H9 (cell line): ENCODE measurements at regions not wholly inside any gene's neighbourhood (a gene's known extent, or its start where the extent isn't known, plus 50 kb on each side); places are given as distances from the start of the nearest gene placed in this dataset.
"Not testable (repeated sequence)": the region's sequence is repeated elsewhere in the genome, so short reads cannot be mapped to it uniquely, and the experiment has no call there.

Experiments used
- DNase-seq: peaks from one replicate; pipeline ENCODE4 v3.0.0-alpha.2; 2017
- H2AFZ ChIP-seq: one replicate; pipeline ENCODE4 v1.6.1; 2013; ENCODE audit warnings: mild to moderate bottlenecking, low read length, control low read depth, moderate library complexity
- H2AK5ac ChIP-seq: 2 replicates; pipeline ENCODE4 v1.6.1; 2013; ENCODE audit warnings: low read length, control low read depth, mixed read lengths; ENCODE audit not compliant: insufficient read length
- H2BK120ac ChIP-seq: one replicate; pipeline ENCODE4 v1.6.1; 2013; ENCODE audit warnings: low read depth, mild to moderate bottlenecking, low read length, control low read depth, inconsistent platforms; ENCODE audit not compliant: poor library complexity, severe bottlenecking
- H2BK12ac ChIP-seq: 2 replicates; pipeline ENCODE4 v1.6.1; 2013; ENCODE audit warnings: low read length, control low read depth, mixed read lengths, low read depth; ENCODE audit not compliant: insufficient read length
- H2BK15ac ChIP-seq: 2 replicates; pipeline ENCODE4 v1.6.1; 2013; ENCODE audit warnings: low read depth, low read length, control low read depth
- H2BK20ac ChIP-seq: one replicate; pipeline ENCODE4 v1.6.1; 2013; ENCODE audit warnings: low read depth, mild to moderate bottlenecking, low read length, control low read depth, inconsistent platforms; ENCODE audit not compliant: poor library complexity, severe bottlenecking
- H2BK5ac ChIP-seq: 2 replicates; pipeline ENCODE4 v1.6.1; 2013; ENCODE audit warnings: low read length, control low read depth, mixed read lengths; ENCODE audit not compliant: insufficient read length
- H3K14ac ChIP-seq: 2 replicates; pipeline ENCODE4 v1.6.1; 2013; ENCODE audit warnings: low read length, control low read depth; ENCODE audit not compliant: insufficient read depth
- H3K18ac ChIP-seq: 2 replicates; pipeline ENCODE4 v1.6.1; 2013; ENCODE audit warnings: low read depth, mild to moderate bottlenecking, mixed read lengths, low read length, control low read depth; ENCODE audit not compliant: insufficient read length
- H3K23ac ChIP-seq: 2 replicates; pipeline ENCODE4 v1.6.1; 2013; ENCODE audit warnings: low read length, control low read depth, mixed read lengths, low read depth; ENCODE audit not compliant: insufficient read length
- H3K23me2 ChIP-seq: 2 replicates; pipeline ENCODE4 v1.6.1; 2013; ENCODE audit warnings: low read depth, mild to moderate bottlenecking, mixed read lengths, low read length, control low read depth; ENCODE audit not compliant: insufficient read length, poor library complexity, severe bottlenecking
- H3K27ac ChIP-seq: 2 replicates; pipeline ENCODE4 v1.5.1; 2013; ENCODE audit warnings: low read length, control low read depth, mixed read lengths, low read depth; ENCODE audit not compliant: insufficient read length
- H3K27me3 ChIP-seq: 2 replicates; pipeline ENCODE4 v1.6.1; 2013; ENCODE audit warnings: low read length, control low read depth, inconsistent platforms; ENCODE audit not compliant: insufficient read depth
- H3K4ac ChIP-seq: 2 replicates; pipeline ENCODE4 v1.6.1; 2013; ENCODE audit warnings: low read depth, mild to moderate bottlenecking, control low read depth, inconsistent platforms, low read length, moderate library complexity
- H3K4me1 ChIP-seq: 2 replicates; pipeline ENCODE4 v1.6.1; 2013; ENCODE audit warnings: low read length, control low read depth, inconsistent platforms; ENCODE audit not compliant: insufficient read depth
- H3K4me2 ChIP-seq: 2 replicates; pipeline ENCODE4 v1.6.1; 2013; ENCODE audit warnings: low read length, control low read depth, mixed read lengths; ENCODE audit not compliant: insufficient read length, insufficient read depth
- H3K56ac ChIP-seq: 2 replicates; pipeline ENCODE4 v1.6.1; 2013; ENCODE audit warnings: low read depth, mild to moderate bottlenecking, mixed read lengths, low read length, control low read depth; ENCODE audit not compliant: insufficient read length
- H3K79me1 ChIP-seq: 2 replicates; pipeline ENCODE4 v1.6.1; 2013; ENCODE audit warnings: low read depth, mild to moderate bottlenecking, moderate library complexity, low read length, control low read depth, inconsistent platforms; ENCODE audit not compliant: insufficient read depth, poor library complexity, severe bottlenecking
- H3K79me2 ChIP-seq: 2 replicates; pipeline ENCODE4 v1.6.1; 2013; ENCODE audit warnings: low read length, control low read depth, inconsistent platforms; ENCODE audit not compliant: insufficient read depth
- H3K9ac ChIP-seq: 2 replicates; pipeline ENCODE4 v1.6.1; 2013; ENCODE audit warnings: low read length, control low read depth, mixed read lengths; ENCODE audit not compliant: insufficient read length; ENCODE audit errors: extremely low read depth
- H3K9me3 ChIP-seq: one replicate; pipeline ENCODE4 v1.6.1; 2013; ENCODE audit warnings: low read depth, low read length, inconsistent platforms; ENCODE audit not compliant: control insufficient read depth
- H3T11ph ChIP-seq: one replicate; pipeline ENCODE4 v1.6.1; 2013; ENCODE audit warnings: mild to moderate bottlenecking, low read length, control low read depth, inconsistent platforms
- H4K20me1 ChIP-seq: one replicate; pipeline ENCODE4 v1.6.1; 2013; ENCODE audit not compliant: control insufficient read depth, insufficient read length, insufficient read depth
- H4K5ac ChIP-seq: 2 replicates; pipeline ENCODE4 v1.6.1; 2013; ENCODE audit warnings: low read depth, mild to moderate bottlenecking, mixed read lengths, low read length, control low read depth; ENCODE audit not compliant: insufficient read length
- H4K8ac ChIP-seq: replicated peaks from 2 replicates; pipeline ENCODE4 v1.6.1; 2013; ENCODE audit warnings: low read length, control low read depth, mixed read lengths, low read depth; ENCODE audit not compliant: insufficient read length
- H4K91ac ChIP-seq: 2 replicates; pipeline ENCODE4 v1.6.1; 2013; ENCODE audit warnings: low read depth, mild to moderate bottlenecking, moderate library complexity, mixed read lengths, low read length, control low read depth; ENCODE audit not compliant: insufficient read length
- H3K27ac Mint-ChIP-seq, 3 experiments: 2 replicates in 2 of 3; 3 replicates in 1 of 3; pipeline ENCODE4 v1.8.0; 2020 to 2021; ENCODE audit warnings: mixed read lengths in 3 of 3, mild to moderate bottlenecking in 1 of 3, moderate library complexity in 1 of 3
- H3K27me3 Mint-ChIP-seq: 2 replicates; pipeline ENCODE4 v1.8.0; 2021; ENCODE audit warnings: low read depth, mild to moderate bottlenecking, moderate library complexity, mixed read lengths
- H3K36me3 Mint-ChIP-seq, 3 experiments: 2 replicates in 2 of 3; 3 replicates in 1 of 3; pipeline ENCODE4 v1.8.0; 2020 to 2021; ENCODE audit warnings: low read depth in 3 of 3, mixed read lengths in 3 of 3; ENCODE audit not compliant: insufficient read depth in 1 of 3
- H3K4me1 Mint-ChIP-seq, 2 experiments: 2 replicates each; pipeline ENCODE4 v1.8.0; 2020; ENCODE audit warnings: mixed read lengths in 2 of 2
- H3K4me3 Mint-ChIP-seq, 2 experiments: 2 replicates in 1 of 2; 3 replicates in 1 of 2; pipeline ENCODE4 v1.8.0; 2020 to 2021; ENCODE audit warnings: mild to moderate bottlenecking in 2 of 2, mixed read lengths in 2 of 2, moderate library complexity in 1 of 2
- H3K9me3 Mint-ChIP-seq, 2 experiments: 2 replicates in 1 of 2; 3 replicates in 1 of 2; pipeline ENCODE4 v1.8.0; 2020; ENCODE audit warnings: mild to moderate bottlenecking in 2 of 2, mixed read lengths in 2 of 2, moderate library complexity in 1 of 2
- WGBS: extraction: QIAGEN DNeasy Blood & Tissue Kit; methylation state at CpG from one replicate; pipeline ENCODE4 v1.1.7; 2013; ENCODE audit warnings: missing lambda C conversion rate, low lambda C conversion rate, mixed read lengths; ENCODE audit not compliant: insufficient read length; ENCODE audit errors: extremely low coverage; 5-methylcytosine and 5-hydroxymethylcytosine counted together
- TF ChIP-seq, protein P1 (sequence below): fragments of 200-600 bp; sonication (generic); conservative IDR thresholded peaks from 3 replicates; pipeline ENCODE4 v1.8.0; 2021; ENCODE audit warnings: antibody characterized with exemption, mild to moderate bottlenecking

DNA sequence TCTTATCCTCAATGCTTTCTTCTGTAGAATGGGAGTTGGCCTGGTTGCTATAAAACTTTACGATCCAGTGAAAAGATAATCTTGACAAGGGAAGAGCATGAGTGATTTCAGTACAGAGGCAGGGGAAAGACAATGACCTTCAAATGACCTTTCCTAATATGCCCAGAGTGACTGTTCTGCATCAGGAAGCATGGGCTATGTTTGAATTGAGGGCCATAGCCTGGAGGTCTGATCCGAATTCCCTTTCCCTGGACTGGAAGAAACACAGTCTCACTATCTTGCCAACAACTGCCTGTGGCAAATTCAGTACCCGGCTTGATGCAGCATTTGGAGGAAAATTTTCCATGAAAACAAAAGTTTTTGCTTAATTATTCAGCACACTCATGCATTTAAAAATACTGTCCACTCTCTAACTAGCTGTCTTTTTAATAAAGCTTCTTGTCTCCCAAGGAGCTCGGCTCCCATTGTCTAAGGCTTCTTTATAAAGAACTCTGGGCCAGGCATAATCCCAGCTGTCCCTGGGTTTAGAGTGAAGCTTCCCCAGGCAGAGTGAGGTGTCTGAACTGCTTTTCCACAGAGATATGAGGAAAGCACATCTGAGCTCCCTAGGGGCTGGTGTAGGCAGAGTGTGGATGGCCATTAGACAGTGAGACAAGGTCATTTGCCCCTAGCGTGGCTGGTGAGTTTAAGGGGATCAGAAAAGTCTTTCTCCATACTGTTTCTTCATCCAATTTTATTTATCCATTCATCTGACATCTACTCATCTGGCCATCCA is 132.7 kb upstream of the CADM1 start:
- no peak overlapping the region for H2BK12ac ChIP-seq
- no peaks in the 10 kb centered on the region for H3K27me3 ChIP-seq
- no peak overlapping the region for H2AFZ ChIP-seq
- H4K5ac ChIP-seq, result no peak overlapping the region
- TF ChIP-seq, protein P1, sequence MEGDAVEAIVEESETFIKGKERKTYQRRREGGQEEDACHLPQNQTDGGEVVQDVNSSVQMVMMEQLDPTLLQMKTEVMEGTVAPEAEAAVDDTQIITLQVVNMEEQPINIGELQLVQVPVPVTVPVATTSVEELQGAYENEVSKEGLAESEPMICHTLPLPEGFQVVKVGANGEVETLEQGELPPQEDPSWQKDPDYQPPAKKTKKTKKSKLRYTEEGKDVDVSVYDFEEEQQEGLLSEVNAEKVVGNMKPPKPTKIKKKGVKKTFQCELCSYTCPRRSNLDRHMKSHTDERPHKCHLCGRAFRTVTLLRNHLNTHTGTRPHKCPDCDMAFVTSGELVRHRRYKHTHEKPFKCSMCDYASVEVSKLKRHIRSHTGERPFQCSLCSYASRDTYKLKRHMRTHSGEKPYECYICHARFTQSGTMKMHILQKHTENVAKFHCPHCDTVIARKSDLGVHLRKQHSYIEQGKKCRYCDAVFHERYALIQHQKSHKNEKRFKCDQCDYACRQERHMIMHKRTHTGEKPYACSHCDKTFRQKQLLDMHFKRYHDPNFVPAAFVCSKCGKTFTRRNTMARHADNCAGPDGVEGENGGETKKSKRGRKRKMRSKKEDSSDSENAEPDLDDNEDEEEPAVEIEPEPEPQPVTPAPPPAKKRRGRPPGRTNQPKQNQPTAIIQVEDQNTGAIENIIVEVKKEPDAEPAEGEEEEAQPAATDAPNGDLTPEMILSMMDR, result no peak
- no peak overlapping the region for H2AK5ac ChIP-seq
- no peak overlapping the region for H3K23ac ChIP-seq
- H3K27me3 Mint-ChIP-seq, result peaks cover 42% of the 10 kb centered on the region
- H4K91ac ChIP-seq, result no peak overlapping the region
- H3K18ac ChIP-seq, result no peak overlapping the region
- no peaks in the 10 kb centered on the region for H3K79me1 ChIP-seq
- H2BK120ac ChIP-seq, result no peak overlapping the region
- H3K4me3 Mint-ChIP-seq, result no peak overlapping the region
- H3K23me2 ChIP-seq, result no peaks in the 10 kb centered on the region
- no peak overlapping the region for H4K8ac ChIP-seq
- H3K9me3 ChIP-seq, result no peaks in the 10 kb centered on the region
- no peaks in the 10 kb centered on the region for H3K79me2 ChIP-seq
- peaks cover 0 to 2% of the 10 kb centered on the region in 2 experiments; a peak in 1 of 5 replicates for H3K9me3 Mint-ChIP-seq
- no peak overlapping the region for H3K9ac ChIP-seq
- no peak overlapping the region for H2BK5ac ChIP-seq
- H3K4me1 ChIP-seq, result no peaks in the 10 kb centered on the region
- peaks cover 2 to 4% (median 2%) of the 10 kb centered on the region in 3 experiments; a peak in 5 of 7 replicates for H3K36me3 Mint-ChIP-seq
- H3K4ac ChIP-seq, result no peak overlapping the region
- H3T11ph ChIP-seq, result no peak overlapping the region
- H3K56ac ChIP-seq, result no peak overlapping the region
- H3K4me1 Mint-ChIP-seq, result no peaks in the 10 kb centered on the region
- H4K20me1 ChIP-seq, result no peaks in the 10 kb centered on the region
- no CpG with 5 or more reads among the region's 5 CpGs for WGBS
- H3K14ac ChIP-seq, result no peak overlapping the region
- H3K27ac ChIP-seq, result no peak overlapping the region
- H3K27ac Mint-ChIP-seq, result no peak overlapping the region
- H3K4me2 ChIP-seq, result no peak overlapping the region
- H2BK20ac ChIP-seq, result no peak overlapping the region
- no peak overlapping the region for H2BK15ac ChIP-seq
- DNase-seq, result no peak

DNA sequence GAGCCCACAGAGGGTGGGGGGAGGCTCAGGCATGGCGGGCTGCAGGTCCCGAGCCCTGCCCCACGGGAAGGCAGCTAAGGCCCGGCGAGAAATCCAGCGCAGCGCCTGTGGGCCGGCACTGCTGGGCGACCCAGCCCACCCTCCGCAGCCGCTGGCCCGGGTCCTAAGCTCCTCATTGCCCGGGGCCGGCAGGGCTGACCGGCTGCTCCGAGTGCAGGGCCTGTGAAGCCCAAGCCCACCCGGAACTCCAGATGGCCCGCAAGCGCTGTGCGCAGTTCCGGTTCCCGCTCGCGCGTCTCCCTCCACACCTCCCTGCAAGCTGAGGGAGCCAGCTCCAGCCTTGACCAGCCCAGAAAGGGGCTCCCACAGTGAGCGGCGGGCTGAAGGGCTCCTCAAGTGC is 129.8 kb upstream of the CADM1 start:
- not testable (repeated sequence) for H3K56ac ChIP-seq, DNase-seq, H2AK5ac ChIP-seq, H3K27me3 ChIP-seq, H4K5ac ChIP-seq, H2BK20ac ChIP-seq, H3K79me2 ChIP-seq, H3K79me1 ChIP-seq, H3K36me3 Mint-ChIP-seq, H3K23ac ChIP-seq, H3K9me3 Mint-ChIP-seq, H2AFZ ChIP-seq, H3K4ac ChIP-seq, H2BK15ac ChIP-seq, H3T11ph ChIP-seq, H3K9ac ChIP-seq, H4K8ac ChIP-seq, H3K9me3 ChIP-seq, H3K27ac ChIP-seq, H4K20me1 ChIP-seq, H3K27ac Mint-ChIP-seq, H3K4me3 Mint-ChIP-seq, H3K4me1 ChIP-seq, H3K4me2 ChIP-seq, H2BK120ac ChIP-seq, H4K91ac ChIP-seq, H2BK12ac ChIP-seq, H3K14ac ChIP-seq, H3K23me2 ChIP-seq, H2BK5ac ChIP-seq, H3K18ac ChIP-seq
- H3K4me1 Mint-ChIP-seq, result peaks cover 10 to 13% of the 10 kb centered on the region in 2 experiments
- no CpG with 5 or more reads among the region's 27 CpGs for WGBS
- H3K27me3 Mint-ChIP-seq, result peaks cover 19% of the 10 kb centered on the region
